ENCODE measurements at regions not wholly inside any gene's neighbourhood (a gene's known extent, or its start where the extent isn't known, plus 50 kb on each side); places are given as distances from the start of the nearest gene placed in this dataset.

GRCh38 chr4:184922301-184922700 is 96.0 kb upstream of the HELT start:
- TF ChIP-seq, protein P1, sequence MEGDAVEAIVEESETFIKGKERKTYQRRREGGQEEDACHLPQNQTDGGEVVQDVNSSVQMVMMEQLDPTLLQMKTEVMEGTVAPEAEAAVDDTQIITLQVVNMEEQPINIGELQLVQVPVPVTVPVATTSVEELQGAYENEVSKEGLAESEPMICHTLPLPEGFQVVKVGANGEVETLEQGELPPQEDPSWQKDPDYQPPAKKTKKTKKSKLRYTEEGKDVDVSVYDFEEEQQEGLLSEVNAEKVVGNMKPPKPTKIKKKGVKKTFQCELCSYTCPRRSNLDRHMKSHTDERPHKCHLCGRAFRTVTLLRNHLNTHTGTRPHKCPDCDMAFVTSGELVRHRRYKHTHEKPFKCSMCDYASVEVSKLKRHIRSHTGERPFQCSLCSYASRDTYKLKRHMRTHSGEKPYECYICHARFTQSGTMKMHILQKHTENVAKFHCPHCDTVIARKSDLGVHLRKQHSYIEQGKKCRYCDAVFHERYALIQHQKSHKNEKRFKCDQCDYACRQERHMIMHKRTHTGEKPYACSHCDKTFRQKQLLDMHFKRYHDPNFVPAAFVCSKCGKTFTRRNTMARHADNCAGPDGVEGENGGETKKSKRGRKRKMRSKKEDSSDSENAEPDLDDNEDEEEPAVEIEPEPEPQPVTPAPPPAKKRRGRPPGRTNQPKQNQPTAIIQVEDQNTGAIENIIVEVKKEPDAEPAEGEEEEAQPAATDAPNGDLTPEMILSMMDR (IDR thresholded peaks at IDR 0.05) = no peak
- ATAC-seq (no peak), DNase-seq (no peak)
- Mint-ChIP-seq H3K27me3 (ENCODE audit: low read depth in 2 of 2) (no peaks in the 10 kb centered on the region), H3K4me3 (no peak overlapping the region), H3K9me3 (no peaks in the 10 kb centered on the region), H3K27ac (no peak overlapping the region), H3K4me1 (no peaks in the 10 kb centered on the region), H3K36me3 (no peaks in the 10 kb centered on the region)
- Histone ChIP-seq H3K4me3 (ENCODE audit: low read length) (no peak overlapping the region), H3K4me1 (ENCODE audit: control insufficient read depth, insufficient read depth, low read length) (no peaks in the 10 kb centered on the region), H3K27ac (ENCODE audit: low read length) (no peak overlapping the region), H3K36me3 (ENCODE audit: control insufficient read depth, insufficient read depth, low read length) (no peaks in the 10 kb centered on the region), H3K9me3 (ENCODE audit: control insufficient read depth, insufficient read depth, low read length) (no peaks in the 10 kb centered on the region), H3K27me3 (ENCODE audit: control insufficient read depth, insufficient read depth, low read length) (no peaks in the 10 kb centered on the region)
- 98% methylated on average over 3 of the region's 3 CpGs for WGBS (ENCODE audit: insufficient coverage)
- intact Hi-C loops (cut with micrococcal nuclease) = no loop called here

- Mint-ChIP-seq H3K36me3 (no peaks in the 10 kb centered on the region), H3K4me1 (no peaks in the 10 kb centered on the region), H3K27ac (no peak overlapping the region), H3K27me3 (ENCODE audit: low read depth in 2 of 2) (no peaks in the 10 kb centered on the region), H3K4me3 (no peak overlapping the region), H3K9me3 (no peaks in the 10 kb centered on the region)
- H3K4me1 ChIP-seq (ENCODE audit: control insufficient read depth, insufficient read depth, low read length) = no peaks in the 10 kb centered on the region
- no peak overlapping the region for H3K4me3 ChIP-seq (ENCODE audit: low read length)
- no peaks in the 10 kb centered on the region for H3K9me3 ChIP-seq (ENCODE audit: control insufficient read depth, insufficient read depth, low read length)
- WGBS (ENCODE audit: insufficient coverage) = 67% methylated on average over 1 of the region's 2 CpGs
- H3K27ac ChIP-seq (ENCODE audit: low read length) = no peak overlapping the region
- ATAC-seq (no peak), DNase-seq (no peak)
- H3K36me3 ChIP-seq (ENCODE audit: control insufficient read depth, insufficient read depth, low read length) = no peaks in the 10 kb centered on the region
- TF ChIP-seq, protein P1 (IDR thresholded peaks at IDR 0.05) = no peak
- intact Hi-C loops (cut with micrococcal nuclease) = no loop called here
- H3K27me3 ChIP-seq (ENCODE audit: control insufficient read depth, insufficient read depth, low read length) = no peaks in the 10 kb centered on the region
Measured at GRCh38 chr4:184924516-184924915, 93.8 kb upstream of the HELT start.

DNA sequence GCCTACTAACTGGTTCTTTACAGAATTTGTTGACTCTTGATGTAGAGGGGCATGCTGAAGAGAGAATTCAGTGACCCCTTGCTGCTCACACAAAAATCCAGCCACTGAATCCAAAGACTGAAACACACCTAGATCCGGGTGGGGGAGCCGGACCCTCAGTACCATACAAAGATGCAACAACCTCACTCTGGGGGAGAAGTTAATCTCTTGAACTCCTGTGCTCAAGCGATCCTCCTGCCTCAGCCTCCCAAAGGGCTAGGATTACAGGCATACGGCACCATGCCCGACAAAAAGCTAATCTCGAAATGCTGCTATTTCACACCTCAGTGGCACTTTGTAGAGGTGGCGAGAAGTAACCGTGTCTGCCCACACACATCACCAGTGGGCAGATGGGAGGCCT is 88.8 kb upstream of the HELT start:
- no peaks in the 10 kb centered on the region for H3K36me3 ChIP-seq (ENCODE audit: control insufficient read depth, insufficient read depth, low read length)
- H3K27ac ChIP-seq (ENCODE audit: low read length) = no peak overlapping the region
- no peaks in the 10 kb centered on the region for H3K27me3 ChIP-seq (ENCODE audit: control insufficient read depth, insufficient read depth, low read length)
- no peaks in the 10 kb centered on the region for H3K9me3 ChIP-seq (ENCODE audit: control insufficient read depth, insufficient read depth, low read length)
- no peaks in the 10 kb centered on the region for H3K4me1 Mint-ChIP-seq
- no peaks in the 10 kb centered on the region for H3K4me1 ChIP-seq (ENCODE audit: control insufficient read depth, insufficient read depth, low read length)
- intact Hi-C loops (cut with micrococcal nuclease) = no loop called here
- H3K4me3 Mint-ChIP-seq = no peak overlapping the region
- DNase-seq = no peak
- 93% methylated on average over 8 of the region's 8 CpGs for WGBS (ENCODE audit: insufficient coverage)
- no peaks in the 10 kb centered on the region for H3K36me3 Mint-ChIP-seq
- H3K4me3 ChIP-seq (ENCODE audit: low read length) = no peak overlapping the region
- no peak for ATAC-seq
- H3K27me3 Mint-ChIP-seq (ENCODE audit: low read depth in 2 of 2) = peaks cover 0 to 5% of the 10 kb centered on the region in 2 donors
- TF ChIP-seq, protein P1 (IDR thresholded peaks at IDR 0.05) = no peak
- H3K9me3 Mint-ChIP-seq = no peaks in the 10 kb centered on the region
- no peak overlapping the region for H3K27ac Mint-ChIP-seq

DNA sequence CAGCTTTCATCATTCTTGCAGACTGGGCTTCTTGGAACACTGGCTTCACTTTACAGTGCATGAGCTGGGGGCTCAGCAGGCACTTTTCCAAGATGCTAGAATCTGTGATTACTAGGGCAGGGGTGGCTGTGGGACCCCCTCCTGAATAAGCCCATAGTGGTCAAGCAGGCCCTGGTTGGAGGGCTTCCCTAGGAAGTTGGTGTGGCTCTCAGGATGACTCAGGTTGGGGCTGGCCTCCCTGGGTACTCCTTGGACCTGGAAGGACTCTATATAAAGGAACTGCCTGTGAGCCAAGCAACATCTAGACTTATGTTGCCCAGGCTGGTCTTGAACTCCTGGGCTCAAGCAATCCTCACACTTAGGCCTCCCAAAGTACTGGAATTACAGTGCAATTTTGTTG is 88.3 kb upstream of the HELT start:
- DNase-seq = no peak

More for the DNA sequence above, 88.3 kb upstream of the HELT start:
- Mint-ChIP-seq H3K36me3 (no peaks in the 10 kb centered on the region), H3K27ac (no peak overlapping the region), H3K4me1 (no peaks in the 10 kb centered on the region), H3K4me3 (no peak overlapping the region), H3K27me3 (ENCODE audit: low read depth in 2 of 2) (peaks cover 0 to 7% of the 10 kb centered on the region in 2 donors), H3K9me3 (no peaks in the 10 kb centered on the region)
- Histone ChIP-seq H3K27ac (ENCODE audit: low read length) (no peak overlapping the region), H3K4me3 (ENCODE audit: low read length) (no peak overlapping the region), H3K4me1 (ENCODE audit: control insufficient read depth, insufficient read depth, low read length) (no peaks in the 10 kb centered on the region), H3K27me3 (ENCODE audit: control insufficient read depth, insufficient read depth, low read length) (no peaks in the 10 kb centered on the region), H3K36me3 (ENCODE audit: control insufficient read depth, insufficient read depth, low read length) (no peaks in the 10 kb centered on the region), H3K9me3 (ENCODE audit: control insufficient read depth, insufficient read depth, low read length) (no peaks in the 10 kb centered on the region)
- intact Hi-C loops (cut with micrococcal nuclease) = no loop called here
- no peak for ATAC-seq
- TF ChIP-seq, protein P1 (IDR thresholded peaks at IDR 0.05) = no peak
